ENCODE measurements at regions not wholly inside any gene's neighbourhood (a gene's known extent, or its start where the extent isn't known, plus 50 kb on each side); places are given as distances from the start of the nearest gene placed in this dataset.

GRCh38 chr6:44650947-44651346 lies 263.4 kb downstream of the CDC5L start:
- no peaks in the 10 kb centered on the region for H3K36me3 Mint-ChIP-seq (ENCODE audit: insufficient read depth in 1 of 3, low read depth in 3 of 3)
- Histone ChIP-seq H2AFZ (ENCODE audit: low read length) (no peak overlapping the region), H3K4me2 (ENCODE audit: insufficient read depth, insufficient read length, low read length) (no peak overlapping the region), H3K4ac (ENCODE audit: low read depth, low read length) (no peak overlapping the region), H3K4me1 (ENCODE audit: insufficient read depth, low read length) (0 out of 2 replicates have a peak, but pooled peaks cover 2% of the 10 kb centered on the region), H2BK120ac (ENCODE audit: low read depth, low read length, poor library complexity, severe bottlenecking) (no peak overlapping the region), H2AK5ac (ENCODE audit: insufficient read length, low read length) (no peak overlapping the region), H3K23ac (ENCODE audit: insufficient read length, low read depth, low read length) (no peak overlapping the region), H2BK15ac (ENCODE audit: low read depth, low read length) (no peak overlapping the region), H3K14ac (ENCODE audit: insufficient read depth, low read length) (no peak overlapping the region), H2BK20ac (ENCODE audit: low read depth, low read length, poor library complexity, severe bottlenecking) (no peak overlapping the region), H3K27me3 (ENCODE audit: insufficient read depth, low read length) (no peaks in the 10 kb centered on the region), H4K20me1 (ENCODE audit: control insufficient read depth, insufficient read depth, insufficient read length) (no peaks in the 10 kb centered on the region), H3K9ac (ENCODE audit: extremely low read depth, insufficient read length, low read length) (no peak overlapping the region), H4K8ac (replicated peaks; ENCODE audit: insufficient read length, low read depth, low read length) (no peak overlapping the region), H3K18ac (ENCODE audit: insufficient read length, low read depth, low read length) (no peak overlapping the region), H4K91ac (ENCODE audit: insufficient read length, low read depth, low read length) (no peak overlapping the region), H3T11ph (ENCODE audit: low read length) (no peak overlapping the region), H3K79me2 (ENCODE audit: insufficient read depth, low read length) (no peaks in the 10 kb centered on the region), H3K9me3 (ENCODE audit: control insufficient read depth, low read depth, low read length) (no peaks in the 10 kb centered on the region), H3K27ac (ENCODE audit: insufficient read length, low read depth, low read length) (no peak overlapping the region), H4K5ac (ENCODE audit: insufficient read length, low read depth, low read length) (no peak overlapping the region), H3K79me1 (ENCODE audit: insufficient read depth, low read depth, low read length, poor library complexity, severe bottlenecking) (no peaks in the 10 kb centered on the region), H2BK5ac (ENCODE audit: insufficient read length, low read length) (no peak overlapping the region), H3K23me2 (ENCODE audit: insufficient read length, low read depth, low read length, poor library complexity, severe bottlenecking) (no peaks in the 10 kb centered on the region), H3K56ac (ENCODE audit: insufficient read length, low read depth, low read length) (no peak overlapping the region), H2BK12ac (ENCODE audit: insufficient read length, low read depth, low read length) (no peak overlapping the region)
- H3K27ac Mint-ChIP-seq, result no peak overlapping the region
- no peak for TF ChIP-seq CTCF (conservative IDR thresholded peaks at IDR 0.05)
- no peak for DNase-seq
- no peak overlapping the region for H3K4me3 Mint-ChIP-seq
- H3K9me3 Mint-ChIP-seq, result no peaks in the 10 kb centered on the region
- peaks cover 19 to 24% of the 10 kb centered on the region in 2 experiments for H3K4me1 Mint-ChIP-seq
- no CpG with 5 or more reads among the region's 5 CpGs for WGBS (ENCODE audit: extremely low coverage, insufficient read length, low lambda C conversion rate)
- peaks cover 5% of the 10 kb centered on the region for H3K27me3 Mint-ChIP-seq (ENCODE audit: low read depth)

Data from H9 (cell line).